Stimulated activated naive CD8-positive, alpha-beta T cell treated with anti-CD3 and anti-CD28 coated beads, Interleukin-15, amount 100 ng/mL, for 72 hours (primary cell): ENCODE measurements at regions not wholly inside any gene's neighbourhood (a gene's known extent, or its start where the extent isn't known, plus 50 kb on each side); places are given as distances from the start of the nearest gene placed in this dataset.
A peak's percentile ranks its signal among the peaks of the same experiment; 100 is the strongest.

Experiments used
- ATAC-seq: fragments of 150-1000 bp; cut with Tn5 transposase; 2 replicates; pipeline ENCODE4 v1.10.0; 2021; ENCODE audit warnings: mild to moderate bottlenecking, moderate library complexity
- DNase-seq, 2 donors: peaks; one replicate each; pipeline ENCODE4 v3.0.0; 2021 to 2022
- H3K27ac Mint-ChIP-seq, 2 donors: one replicate each; pipeline ENCODE4 v1.8.0; 2022; ENCODE audit warnings: mild to moderate bottlenecking in 2 of 2, mixed read lengths in 2 of 2, moderate library complexity in 2 of 2
- H3K27me3 Mint-ChIP-seq: one replicate; pipeline ENCODE4 v1.8.0; 2022; ENCODE audit warnings: mixed read lengths
- H3K4me1 Mint-ChIP-seq: one replicate; pipeline ENCODE4 v1.8.0; 2022; ENCODE audit warnings: mild to moderate bottlenecking, mixed read lengths
- H3K4me3 Mint-ChIP-seq, 2 donors: one replicate each; pipeline ENCODE4 v1.8.0; 2022; ENCODE audit warnings: mild to moderate bottlenecking in 2 of 2, mixed read lengths in 2 of 2, moderate library complexity in 1 of 2
- H3K9me3 Mint-ChIP-seq, 2 donors: one replicate each; pipeline ENCODE4 v1.8.0; 2022; ENCODE audit warnings: mixed read lengths in 2 of 2

DNA sequence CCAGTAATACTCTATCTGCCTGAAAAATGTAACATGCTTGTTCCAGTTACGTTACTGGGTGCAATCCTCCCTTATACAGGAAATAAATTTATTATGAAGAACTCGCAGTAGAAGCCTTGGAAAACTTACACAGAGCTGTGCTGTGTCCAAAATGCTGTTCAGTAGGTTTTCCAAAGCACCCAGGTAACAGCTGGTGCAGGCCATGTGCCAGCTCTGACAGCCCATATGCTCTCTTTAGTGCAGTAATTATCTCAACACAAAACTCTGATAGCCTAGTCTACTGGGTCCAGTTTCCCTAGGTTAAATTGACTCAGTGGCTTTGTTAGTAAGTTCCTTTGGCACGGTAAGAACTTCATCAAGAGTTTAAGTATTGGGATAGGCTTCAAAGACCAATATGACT lies 120.7 kb upstream of the OBI1 start:
- no peak overlapping the region for H3K4me3 Mint-ChIP-seq
- H3K27ac Mint-ChIP-seq: no peak overlapping the region
- peaks cover 14% of the 10 kb centered on the region for H3K27me3 Mint-ChIP-seq
- DNase-seq (no peak), ATAC-seq (no peak)
- H3K9me3 Mint-ChIP-seq: no peaks in the 10 kb centered on the region
- no peaks in the 10 kb centered on the region for H3K4me1 Mint-ChIP-seq

- Mint-ChIP-seq H3K27me3 (peaks cover 14% of the 10 kb centered on the region), H3K27ac (no peak overlapping the region), H3K4me3 (no peak overlapping the region), H3K9me3 (no peaks in the 10 kb centered on the region), H3K4me1 (no peaks in the 10 kb centered on the region)
- ATAC-seq: no peak
- no peak for DNase-seq
These were observed 119.0 kb upstream of the OBI1 start for GRCh38 chr13:78777976-78778375.

- H3K4me3 Mint-ChIP-seq: no peak overlapping the region
- peaks cover 14% of the 10 kb centered on the region for H3K27me3 Mint-ChIP-seq
- no peaks in the 10 kb centered on the region for H3K9me3 Mint-ChIP-seq
- H3K27ac Mint-ChIP-seq: no peak overlapping the region
- DNase-seq: no peak
- no peak for ATAC-seq
- no peaks in the 10 kb centered on the region for H3K4me1 Mint-ChIP-seq
These were observed 118.4 kb upstream of the OBI1 start for GRCh38 chr13:78777396-78777795.

DNA sequence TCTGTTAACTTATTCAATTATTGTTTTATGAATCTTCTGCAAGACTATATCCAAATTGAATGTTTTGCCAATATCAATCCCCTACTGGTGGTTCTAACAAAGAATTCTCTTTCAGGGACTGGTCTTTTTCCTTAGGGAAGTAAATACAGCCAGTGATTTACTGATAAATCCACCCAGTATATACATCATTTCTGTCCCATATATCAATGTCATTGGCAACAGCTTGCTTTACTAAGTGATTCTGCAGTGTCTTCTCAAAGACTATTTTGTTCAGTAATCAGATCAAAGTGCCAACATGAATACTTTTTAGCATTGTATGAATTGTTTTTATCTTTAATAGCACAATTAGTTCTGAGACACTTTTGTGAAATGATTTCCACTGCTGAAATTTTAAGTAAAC lies 114.0 kb upstream of the OBI1 start:
- Mint-ChIP-seq H3K27ac (no peak overlapping the region), H3K27me3 (peaks cover 11% of the 10 kb centered on the region), H3K4me3 (no peak overlapping the region), H3K4me1 (no peaks in the 10 kb centered on the region), H3K9me3 (no peaks in the 10 kb centered on the region)
- DNase-seq (no peak), ATAC-seq (no peak)

DNA sequence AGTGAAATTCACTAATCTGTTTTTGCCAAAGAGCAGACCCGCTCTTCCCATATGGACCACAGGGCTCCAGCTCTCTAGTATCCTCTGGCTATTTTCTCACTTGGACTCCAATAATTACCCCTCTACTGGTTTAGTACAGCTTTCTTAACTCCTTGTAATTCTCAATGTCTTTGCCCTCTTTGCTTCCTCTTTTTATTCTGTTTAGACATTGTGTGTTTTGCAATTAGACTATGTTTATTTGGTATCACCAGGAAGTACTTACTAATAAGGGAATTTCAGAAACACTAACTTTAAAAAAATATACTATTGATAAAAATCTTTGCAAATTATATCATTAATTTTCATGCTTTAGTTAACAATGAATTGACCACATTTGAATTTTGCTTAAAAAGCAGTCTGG lies 111.6 kb upstream of the OBI1 start:
- Mint-ChIP-seq H3K4me1 (no peaks in the 10 kb centered on the region), H3K9me3 (no peaks in the 10 kb centered on the region), H3K27ac (no peak overlapping the region), H3K4me3 (no peak overlapping the region), H3K27me3 (peaks cover 11% of the 10 kb centered on the region)
- ATAC-seq: no peak
- DNase-seq: no peak

DNA sequence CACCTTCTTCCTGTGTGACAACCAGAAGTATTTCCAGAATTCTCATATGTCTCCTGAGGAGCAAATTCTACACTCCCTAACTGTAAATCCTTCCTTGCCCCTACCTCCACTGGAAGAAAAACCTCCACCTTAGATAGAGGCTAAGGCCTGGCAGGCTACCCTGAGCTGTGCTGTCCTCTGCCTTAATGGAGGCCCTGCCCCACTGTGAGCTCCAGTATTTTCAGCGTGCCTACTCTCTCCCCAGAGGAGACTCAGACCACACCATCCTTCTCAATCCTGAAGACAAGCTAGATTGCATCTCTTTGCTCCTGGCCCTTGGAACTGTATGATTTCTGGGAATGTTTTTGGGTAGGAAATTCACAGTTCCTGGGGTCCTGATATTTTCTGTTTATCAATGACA lies 110.0 kb upstream of the OBI1 start:
- H3K4me1 Mint-ChIP-seq: no peaks in the 10 kb centered on the region
- H3K27ac Mint-ChIP-seq: no peak overlapping the region
- DNase-seq: no peak
- no peak for ATAC-seq
- no peak overlapping the region for H3K4me3 Mint-ChIP-seq
- no peaks in the 10 kb centered on the region for H3K9me3 Mint-ChIP-seq
- H3K27me3 Mint-ChIP-seq: peaks cover 18% of the 10 kb centered on the region

GRCh38 chr13:78764665-78765064 lies 105.7 kb upstream of the OBI1 start:
- Mint-ChIP-seq H3K9me3 (no peaks in the 10 kb centered on the region), H3K4me1 (no peaks in the 10 kb centered on the region), H3K27me3 (peaks cover 23% of the 10 kb centered on the region), H3K4me3 (no peak overlapping the region), H3K27ac (no peak overlapping the region)
- ATAC-seq (peak; percentile 31), DNase-seq (no peak)

DNA sequence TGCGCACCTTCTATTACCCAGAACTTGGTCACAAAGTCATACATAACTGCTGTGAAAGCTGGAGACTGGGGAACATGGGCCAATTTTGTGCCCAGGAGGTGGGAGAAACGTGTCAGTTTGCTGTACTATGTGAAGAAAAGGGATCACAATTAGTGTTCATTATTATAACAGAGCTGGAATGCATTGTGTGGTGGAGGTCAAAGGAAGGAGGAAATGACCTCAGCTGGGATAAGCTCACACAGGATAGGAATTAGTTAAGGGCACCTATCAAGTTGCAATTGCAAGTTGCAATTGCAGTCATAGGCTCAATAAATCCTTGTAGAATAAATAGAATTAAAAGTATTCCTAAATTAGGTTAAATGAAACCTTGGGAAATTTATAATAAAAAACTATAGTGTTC lies 103.9 kb upstream of the OBI1 start:
- H3K4me1 Mint-ChIP-seq: no peaks in the 10 kb centered on the region
- H3K27me3 Mint-ChIP-seq: peaks cover 14% of the 10 kb centered on the region
- H3K27ac Mint-ChIP-seq: no peak overlapping the region
- H3K9me3 Mint-ChIP-seq: no peaks in the 10 kb centered on the region
- H3K4me3 Mint-ChIP-seq: no peak overlapping the region
- no peak for ATAC-seq
- DNase-seq: no peak

DNA sequence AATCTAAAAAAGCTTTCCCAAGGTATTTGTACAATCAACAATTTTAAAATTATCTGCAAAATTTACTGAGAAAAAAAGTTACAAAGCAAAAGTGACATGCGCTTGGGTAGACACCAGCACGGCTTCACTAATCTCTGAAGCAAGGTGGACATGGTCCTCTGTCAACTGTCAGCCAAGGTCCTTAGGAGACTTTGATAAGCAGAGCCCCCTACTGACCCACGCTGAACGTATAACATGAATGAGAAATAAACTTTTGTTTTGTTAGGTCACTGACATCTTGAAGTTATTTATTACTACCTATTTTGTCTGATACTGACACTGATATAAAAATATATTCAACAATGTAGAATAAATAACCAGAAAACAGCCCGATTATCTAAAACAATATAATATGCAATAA lies 100.7 kb upstream of the OBI1 start:
- no peak for ATAC-seq
- no peak overlapping the region for H3K4me3 Mint-ChIP-seq
- H3K9me3 Mint-ChIP-seq: no peaks in the 10 kb centered on the region
- peaks cover 8% of the 10 kb centered on the region for H3K27me3 Mint-ChIP-seq
- H3K27ac Mint-ChIP-seq: no peak overlapping the region
- H3K4me1 Mint-ChIP-seq: no peaks in the 10 kb centered on the region
- no peak for DNase-seq

GRCh38 chr13:78758549-78758948 lies 99.6 kb upstream of the OBI1 start:
- Mint-ChIP-seq H3K4me3 (no peak overlapping the region), H3K27ac (no peak overlapping the region), H3K4me1 (no peaks in the 10 kb centered on the region), H3K9me3 (no peaks in the 10 kb centered on the region), H3K27me3 (peaks cover 6% of the 10 kb centered on the region)
- DNase-seq (no peak), ATAC-seq (no peak)

DNA sequence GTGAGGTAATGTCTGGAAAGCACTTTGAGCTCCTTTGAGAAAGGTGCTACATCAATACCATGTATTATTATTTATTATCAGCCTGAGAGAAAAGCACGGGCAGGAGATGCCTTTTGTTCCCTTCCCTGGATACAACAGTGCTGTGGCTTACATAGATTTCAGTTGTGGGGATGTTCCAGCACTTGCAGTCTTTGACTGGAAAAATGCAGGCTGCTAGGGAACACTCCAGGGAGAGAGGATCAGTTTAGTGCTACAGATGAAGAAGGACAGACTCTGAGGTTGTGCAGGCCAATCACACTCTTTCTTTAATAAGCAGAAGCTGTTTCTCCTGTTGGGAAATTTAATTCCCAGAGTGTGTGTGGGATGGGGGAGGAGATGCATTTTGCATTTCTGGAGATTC lies 94.5 kb upstream of the OBI1 start:
- no peaks in the 10 kb centered on the region for H3K27me3 Mint-ChIP-seq
- no peak overlapping the region for H3K27ac Mint-ChIP-seq
- DNase-seq (no peak), ATAC-seq (no peak)
- no peaks in the 10 kb centered on the region for H3K9me3 Mint-ChIP-seq
- no peaks in the 10 kb centered on the region for H3K4me1 Mint-ChIP-seq
- no peak overlapping the region for H3K4me3 Mint-ChIP-seq

DNA sequence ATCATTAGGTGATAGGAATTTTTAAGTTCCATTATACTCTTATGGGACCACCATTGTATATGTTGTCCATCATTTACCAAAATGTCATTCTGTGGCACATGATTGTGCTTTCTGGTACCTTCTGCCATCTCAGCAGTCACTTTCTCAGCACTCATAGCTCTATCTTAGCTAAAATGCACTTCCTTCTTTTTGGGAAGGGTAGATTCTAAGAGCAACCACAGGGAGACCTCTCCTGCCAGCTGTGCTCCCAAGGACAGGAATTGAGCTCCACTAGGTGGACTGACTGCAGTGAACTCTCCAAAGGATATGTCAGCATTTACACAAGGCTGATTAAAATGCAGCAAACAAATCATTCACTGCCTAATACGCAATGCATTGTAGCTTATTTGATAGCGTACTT lies 91.8 kb upstream of the OBI1 start:
- no peak overlapping the region for H3K4me3 Mint-ChIP-seq
- DNase-seq: no peak
- no peak overlapping the region for H3K27ac Mint-ChIP-seq
- no peak for ATAC-seq
- H3K9me3 Mint-ChIP-seq: no peaks in the 10 kb centered on the region
- H3K4me1 Mint-ChIP-seq: no peaks in the 10 kb centered on the region
- H3K27me3 Mint-ChIP-seq: no peaks in the 10 kb centered on the region

DNA sequence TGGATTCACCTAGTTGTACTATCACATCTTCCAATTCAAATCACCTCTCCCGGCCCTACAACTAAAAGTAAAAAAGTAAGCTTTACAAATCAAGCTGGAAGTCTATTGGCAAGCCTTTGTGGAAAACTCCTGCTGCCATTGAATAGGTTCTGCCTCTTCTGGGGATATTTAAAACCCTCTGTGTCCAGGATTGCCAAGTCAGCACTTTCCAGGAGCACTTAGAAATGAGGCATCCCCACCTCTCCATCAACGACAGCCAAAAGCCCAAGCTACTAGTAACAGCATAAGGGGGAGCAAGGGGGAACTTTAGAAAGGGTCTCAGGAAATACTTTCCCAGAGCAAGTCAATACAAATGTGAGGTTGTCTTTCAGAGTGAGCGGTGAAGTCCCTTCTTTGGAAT lies 85.0 kb upstream of the OBI1 start:
- Mint-ChIP-seq H3K4me1 (no peaks in the 10 kb centered on the region), H3K27ac (no peak overlapping the region), H3K27me3 (peaks cover 12% of the 10 kb centered on the region), H3K4me3 (no peak overlapping the region), H3K9me3 (no peaks in the 10 kb centered on the region)
- DNase-seq (no peak), ATAC-seq (no peak)

DNA sequence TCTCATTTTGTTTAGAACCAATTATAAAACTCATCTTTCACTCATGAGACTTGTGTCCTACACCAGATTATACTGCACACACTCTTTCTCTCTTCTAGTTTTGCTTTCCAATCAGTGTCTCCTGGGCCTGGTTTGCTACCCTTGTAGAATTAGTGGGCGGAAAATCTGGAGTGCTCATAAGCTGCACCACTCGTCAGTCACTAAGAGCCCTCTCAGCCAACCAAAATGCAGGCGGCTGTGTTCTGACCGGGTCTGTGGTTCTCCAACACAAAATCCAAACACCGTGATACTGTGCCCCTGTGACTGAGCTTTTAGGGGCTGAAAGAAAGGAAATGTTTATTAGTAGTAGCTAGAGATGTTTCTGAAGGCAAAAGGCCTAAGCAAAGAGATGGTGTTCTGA lies 83.7 kb upstream of the OBI1 start:
- DNase-seq (no peak), ATAC-seq (no peak)
- no peak overlapping the region for H3K4me3 Mint-ChIP-seq
- H3K27ac Mint-ChIP-seq: no peak overlapping the region
- no peaks in the 10 kb centered on the region for H3K9me3 Mint-ChIP-seq
- H3K27me3 Mint-ChIP-seq: peaks cover 12% of the 10 kb centered on the region
- H3K4me1 Mint-ChIP-seq: no peaks in the 10 kb centered on the region

- ATAC-seq: no peak
These were observed 77.2 kb upstream of the OBI1 start for GRCh38 chr13:78736142-78736541.

GRCh38 chr13:78732445-78733017 lies 73.6 kb upstream of the OBI1 start:
- Mint-ChIP-seq H3K4me1 (no peaks in the 10 kb centered on the region), H3K27me3 (peaks cover 13% of the 10 kb centered on the region), H3K9me3 (no peaks in the 10 kb centered on the region), H3K27ac (no peak overlapping the region), H3K4me3 (no peak overlapping the region)
- DNase-seq (no peak), ATAC-seq (no peak)

More at GRCh38 chr13:78736142-78736541, 77.2 kb upstream of the OBI1 start:
- Mint-ChIP-seq H3K9me3 (no peaks in the 10 kb centered on the region), H3K27me3 (peaks cover 13% of the 10 kb centered on the region), H3K4me3 (no peak overlapping the region), H3K27ac (no peak overlapping the region), H3K4me1 (no peaks in the 10 kb centered on the region)
- no peak for DNase-seq

- Mint-ChIP-seq H3K4me3 (no peak overlapping the region), H3K27me3 (peaks cover 23% of the 10 kb centered on the region), H3K9me3 (no peaks in the 10 kb centered on the region), H3K4me1 (no peaks in the 10 kb centered on the region), H3K27ac (no peak overlapping the region)
- ATAC-seq (no peak), DNase-seq (no peak)
These were observed 63.7 kb upstream of the OBI1 start for GRCh38 chr13:78722700-78723099.
